H1 (cell line): ENCODE measurements at regions not wholly inside any gene's neighbourhood (a gene's known extent, or its start where the extent isn't known, plus 50 kb on each side); places are given as distances from the start of the nearest gene placed in this dataset.

Source experiments
- CTCF ChIA-PET: fragments of 300-600 bp; sonication (Branson Sonifier 250); formaldehyde crosslinking; loops from one replicate; lab custom pipeline; 2021; ENCODE audit not compliant: partially characterized antibody; lab: Charles Lee
- POLR2A ChIA-PET: fragments of 300-600 bp; sonication (Branson Sonifier 250); formaldehyde crosslinking; loops from one replicate; lab custom pipeline; 2021; ENCODE audit warnings: inconsistent platforms; ENCODE audit not compliant: partially characterized antibody; lab: Charles Lee
- DNase-seq, 2 experiments: peaks; one replicate each; pipeline versions ENCODE4 v3.0.0 to v3.0.0-alpha.2; 2010 to 2022; ENCODE audit warnings: low spot score in 2 of 2, low read depth in 1 of 2, mixed read lengths in 1 of 2
- FAIRE-seq: peaks from 2 replicates; lab custom pipeline; 2011; peaks lifted over from hg19 to GRCh38; lab: Jason Lieb, UNC
- H2AFZ ChIP-seq: 2 replicates; pipeline ENCODE4 v1.8.1; 2012; ENCODE audit warnings: low read length, inconsistent platforms
- H2AK5ac ChIP-seq: 2 replicates; pipeline ENCODE4 v1.6.1; 2013; ENCODE audit warnings: low read depth, low read length
- H2BK120ac ChIP-seq: replicated peaks from 2 replicates; pipeline ENCODE3; 2013; ENCODE audit warnings: low read depth, low read length, inconsistent platforms
- H2BK12ac ChIP-seq: 2 replicates; pipeline ENCODE4 v1.6.1; 2013; ENCODE audit warnings: low read depth, low read length
- H2BK15ac ChIP-seq: 2 replicates; pipeline ENCODE4 v1.6.1; 2013; ENCODE audit warnings: low read length
- H2BK20ac ChIP-seq: 2 replicates; pipeline ENCODE4 v1.6.1; 2013; ENCODE audit warnings: low read length
- H2BK5ac ChIP-seq: 2 replicates; pipeline ENCODE4 v1.6.1; 2013; ENCODE audit warnings: low read depth, low read length
- H3K14ac ChIP-seq: 2 replicates; pipeline ENCODE4 v1.6.1; 2013; ENCODE audit warnings: inconsistent platforms; ENCODE audit not compliant: insufficient read length
- H3K18ac ChIP-seq: 2 replicates; pipeline ENCODE4 v1.6.1; 2013; ENCODE audit warnings: low read length; ENCODE audit errors: extremely low read depth
- H3K23ac ChIP-seq: 2 replicates; pipeline ENCODE4 v1.6.1; 2013; ENCODE audit warnings: inconsistent platforms; ENCODE audit not compliant: insufficient read length
- H3K23me2 ChIP-seq: 2 replicates; pipeline ENCODE4 v1.6.1; 2013; ENCODE audit warnings: low read depth, low read length
- H3K27ac ChIP-seq: 2 replicates; pipeline ENCODE4 v1.6.1; 2011; ENCODE audit warnings: low read depth, low read length, inconsistent platforms
- H3K27me3 ChIP-seq, 4 experiments: replicated peaks in 1 of 4; 1 replicate in 1 of 4; 2 replicates in 3 of 4; pipeline versions ENCODE4 v1.6.1 to v1.8.1; 2011 to 2013; ENCODE audit warnings: low read length in 3 of 4, mild to moderate bottlenecking in 3 of 4, inconsistent platforms in 2 of 4, mixed read lengths in 2 of 4, moderate library complexity in 1 of 4; ENCODE audit not compliant: control insufficient read depth in 3 of 4, insufficient read depth in 3 of 4; ENCODE audit errors: extremely low read depth in 1 of 4
- H3K36me3 ChIP-seq, 4 experiments: 2 replicates each; pipeline versions ENCODE4 v1.6.1 to v1.8.1; 2011 to 2013; ENCODE audit warnings: mild to moderate bottlenecking in 4 of 4, low read length in 3 of 4, moderate library complexity in 2 of 4, control low read depth in 1 of 4, inconsistent platforms in 1 of 4; ENCODE audit not compliant: insufficient read depth in 4 of 4, control insufficient read depth in 2 of 4
- H3K4ac ChIP-seq: replicated peaks from 2 replicates; pipeline ENCODE3; 2013; ENCODE audit warnings: low read length, low read depth, mixed read lengths, inconsistent platforms; ENCODE audit not compliant: insufficient read length
- H3K4me1 ChIP-seq, 4 experiments: replicated peaks in 1 of 4; 1 replicate in 1 of 4; 2 replicates in 3 of 4; pipeline versions ENCODE4 v1.6.1 to v1.8.1; 2011 to 2013; ENCODE audit warnings: low read length in 3 of 4, inconsistent platforms in 2 of 4, mixed read lengths in 1 of 4; ENCODE audit not compliant: insufficient read depth in 4 of 4, control insufficient read depth in 3 of 4
- H3K4me2 ChIP-seq, 2 experiments: 2 replicates each; pipeline versions ENCODE4 v1.6.1 to v1.8.1; 2011 to 2013; ENCODE audit warnings: low read depth in 2 of 2, low read length in 2 of 2, control low read depth in 1 of 2, inconsistent platforms in 1 of 2, mild to moderate bottlenecking in 1 of 2; ENCODE audit not compliant: insufficient read depth in 1 of 2
- H3K4me3 ChIP-seq, 4 experiments: fragments of 200-600, 300-600 bp in 1 of 4; sonication (generic), shearing (Covaris generic), sonication (Bioruptor Twin) in 1 of 4; 2 replicates each; pipeline versions ENCODE4 v1.5.1 to v1.8.1; 2011 to 2016; ENCODE audit warnings: low read length in 4 of 4, low read depth in 3 of 4, control low read depth in 2 of 4, inconsistent platforms in 2 of 4, mild to moderate bottlenecking in 2 of 4, mixed read lengths in 1 of 4, moderate library complexity in 1 of 4; ENCODE audit not compliant: insufficient read depth in 2 of 4; ENCODE audit errors: extremely low read depth in 1 of 4
- H3K56ac ChIP-seq: replicated peaks from 2 replicates; pipeline ENCODE3; 2013; ENCODE audit warnings: low read depth, mild to moderate bottlenecking, mixed read lengths, low read length, inconsistent platforms; ENCODE audit not compliant: insufficient read length
- H3K79me1 ChIP-seq: 2 replicates; pipeline ENCODE4 v1.6.1; 2013; ENCODE audit warnings: low read depth, low read length, control low read depth
- H3K79me2 ChIP-seq, 2 experiments: 2 replicates each; pipeline versions ENCODE4 v1.6.1 to v1.8.1; 2012 to 2013; ENCODE audit warnings: low read length in 2 of 2, mild to moderate bottlenecking in 2 of 2, inconsistent platforms in 1 of 2; ENCODE audit not compliant: insufficient read depth in 2 of 2, control insufficient read depth in 1 of 2
- H3K9ac ChIP-seq, 4 experiments: replicated peaks in 1 of 4; 1 replicate in 1 of 4; 2 replicates in 3 of 4; pipeline versions ENCODE4 v1.6.1 to v1.8.1; 2011 to 2013; ENCODE audit warnings: low read depth in 3 of 4, low read length in 3 of 4, control low read depth in 2 of 4, mild to moderate bottlenecking in 2 of 4, moderate library complexity in 2 of 4, inconsistent platforms in 1 of 4; ENCODE audit errors: extremely low read depth in 1 of 4
- H3K9me3 ChIP-seq, 2 experiments: 2 replicates each; pipeline versions ENCODE4 v1.6.1 to v1.8.1; 2012 to 2013; ENCODE audit warnings: mild to moderate bottlenecking in 2 of 2, moderate library complexity in 2 of 2, control low read depth in 1 of 2, inconsistent platforms in 1 of 2, low read depth in 1 of 2, low read length in 1 of 2, mixed read lengths in 1 of 2; ENCODE audit not compliant: insufficient read depth in 2 of 2
- H4K20me1 ChIP-seq, 2 experiments: replicated peaks in 1 of 2; 2 replicates each; pipeline versions ENCODE3 to v1.8.1; 2011 to 2013; ENCODE audit warnings: inconsistent platforms in 2 of 2, low read length in 2 of 2, mild to moderate bottlenecking in 1 of 2; ENCODE audit not compliant: insufficient read depth in 2 of 2, control insufficient read depth in 1 of 2
- H4K5ac ChIP-seq: 2 replicates; pipeline ENCODE4 v1.6.1; 2013; ENCODE audit warnings: low read length, low read depth, mixed read lengths, inconsistent platforms; ENCODE audit not compliant: insufficient read length
- H4K8ac ChIP-seq: 2 replicates; pipeline ENCODE4 v1.8.0; 2013; ENCODE audit warnings: mild to moderate bottlenecking, moderate library complexity, low read length, inconsistent platforms; ENCODE audit not compliant: insufficient read depth; ENCODE audit errors: extremely low read depth
- H4K91ac ChIP-seq: replicated peaks from 2 replicates; pipeline ENCODE3; 2013; ENCODE audit warnings: low read length, mixed read lengths, inconsistent platforms; ENCODE audit not compliant: insufficient read length
- BCL11A ChIP-seq, 2 experiments: IDR thresholded peaks; one replicate each; pipeline ENCODE4 v1.6.1; 2011; ENCODE audit warnings: low read depth in 2 of 2, low read length in 2 of 2, mild to moderate bottlenecking in 2 of 2
- CBX5 ChIP-seq: fragments of 300-800, 300-1000 bp; sonication (generic); IDR thresholded peaks from 2 replicates; pipeline ENCODE4 v1.7.1; 2016; ENCODE audit warnings: antibody characterized with exemption, low read length, low read depth
- CREB1 ChIP-seq: IDR thresholded peaks from 2 replicates; pipeline ENCODE4 v1.6.1; 2012; ENCODE audit warnings: inconsistent platforms
- CTBP2 ChIP-seq: IDR thresholded peaks from 2 replicates; pipeline ENCODE4 v1.7.0; 2011; ENCODE audit warnings: borderline replicate concordance, mild to moderate bottlenecking, moderate library complexity, mixed read lengths, low read length; ENCODE audit not compliant: insufficient read depth, insufficient read length
- EP300 ChIP-seq, 2 experiments: IDR thresholded peaks; 1 replicate in 1 of 2; 2 replicates in 1 of 2; pipeline ENCODE4 v1.6.1; 2011 to 2012; ENCODE audit warnings: low read depth in 2 of 2, low read length in 2 of 2, mild to moderate bottlenecking in 2 of 2, borderline replicate concordance in 1 of 2, inconsistent platforms in 1 of 2, moderate library complexity in 1 of 2
- EZH2 ChIP-seq: fragments of 200-600 bp; sonication (generic); IDR thresholded peaks from 2 replicates; pipeline ENCODE4 v1.7.1; 2012; ENCODE audit warnings: low read depth, mild to moderate bottlenecking, moderate library complexity, low read length, inconsistent platforms; ENCODE audit not compliant: severe bottlenecking
- GABPA ChIP-seq: IDR thresholded peaks from 2 replicates; pipeline ENCODE4 v1.6.1; 2011; ENCODE audit warnings: mild to moderate bottlenecking, low read length, moderate library complexity, borderline replicate concordance; ENCODE audit not compliant: insufficient read depth
- KDM1A ChIP-seq: fragments of 200-600, 300-600 bp; sonication (generic); IDR thresholded peaks from 2 replicates; pipeline ENCODE4 v1.7.1; 2016; ENCODE audit warnings: mild to moderate bottlenecking, low read length, borderline replicate concordance
- NRF1 ChIP-seq: IDR thresholded peaks from 2 replicates; pipeline ENCODE4 v1.6.1; 2011; ENCODE audit warnings: mild to moderate bottlenecking, low read depth, low read length, improper control_type of control experiment
- RNF2 ChIP-seq: fragments of 200-900, 300-1000 bp; sonication (generic); IDR thresholded peaks from 2 replicates; pipeline ENCODE4 v1.7.1; 2016; ENCODE audit warnings: borderline replicate concordance, low read depth, mild to moderate bottlenecking, antibody characterized with exemption, low read length; ENCODE audit not compliant: poor library complexity, severe bottlenecking; ENCODE audit errors: missing control alignments
- RXRA ChIP-seq: IDR thresholded peaks from 2 replicates; pipeline ENCODE4 v1.6.1; 2011; ENCODE audit warnings: low read depth, mild to moderate bottlenecking, low read length, moderate library complexity; ENCODE audit not compliant: insufficient read depth
- SUZ12 ChIP-seq: fragments of 200-600 bp; sonication (generic); IDR thresholded peaks from 2 replicates; pipeline ENCODE4 v1.6.1; 2012; ENCODE audit warnings: mild to moderate bottlenecking, inconsistent platforms, low read length, moderate library complexity, mixed read lengths
- TCF12 ChIP-seq: IDR thresholded peaks from 2 replicates; pipeline ENCODE4 v1.6.1; 2011; ENCODE audit warnings: low read depth, mild to moderate bottlenecking, low read length
- YY1 ChIP-seq: IDR thresholded peaks from 2 replicates; pipeline ENCODE4 v1.6.1; 2011; ENCODE audit warnings: low read depth, mild to moderate bottlenecking, low read length
- WGBS, 2 experiments: shearing (Covaris generic) in 1 of 2; methylation state at CpG; one replicate each; pipeline versions ENCODE4 v1.1.6 to v1.1.7; 2013 to 2015; ENCODE audit warnings: low lambda C conversion rate in 2 of 2, mixed read lengths in 2 of 2, inconsistent platforms in 1 of 2, low coverage in 1 of 2, missing lambda C conversion rate in 1 of 2; ENCODE audit not compliant: insufficient replicate concordance in 2 of 2, insufficient coverage in 1 of 2, insufficient read length in 1 of 2; ENCODE audit errors: extremely low coverage in 1 of 2, missing lambda C conversion rate in 1 of 2; 5-methylcytosine and 5-hydroxymethylcytosine counted together

DNA sequence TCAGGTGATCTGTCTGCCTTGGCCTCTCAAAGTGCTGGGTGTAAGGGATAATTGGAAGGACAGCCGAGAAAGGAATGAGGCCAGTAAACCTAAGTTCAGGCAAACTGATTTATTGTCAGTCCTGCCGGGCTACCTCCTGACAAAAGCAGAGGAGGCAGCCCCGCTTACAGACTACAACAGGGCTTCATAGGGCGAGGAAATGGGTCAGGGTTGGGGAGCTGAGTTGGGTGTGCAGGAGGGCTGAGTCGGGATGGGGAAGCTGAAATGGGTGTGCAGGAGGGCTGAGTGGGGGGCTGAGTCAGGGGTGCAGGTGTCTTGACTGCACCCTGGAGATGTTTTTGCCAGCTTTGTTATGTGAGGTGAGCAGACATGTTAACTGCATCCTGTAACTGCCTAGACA lies 210.2 kb downstream of the SLITRK6 start:
- FAIRE-seq, result no peak
- TF ChIP-seq CTBP2 (no peak), TCF12 (no peak), EP300 (IDR thresholded peaks at IDR 0.05; ENCODE audit: borderline replicate concordance in 1 of 2, low read depth in 2 of 2, low read length in 2 of 2) (no peak), GABPA (no peak), EZH2 (no peak), RNF2 (no peak), NRF1 (no peak), BCL11A (IDR thresholded peaks at IDR 0.05; ENCODE audit: low read depth in 2 of 2, low read length in 2 of 2) (no peak), YY1 (no peak), CBX5 (no peak), KDM1A (no peak), SUZ12 (no peak), RXRA (no peak), CREB1 (no peak)

More for the DNA sequence above, 210.2 kb downstream of the SLITRK6 start:
- Histone ChIP-seq H4K20me1 (no peaks in the 10 kb centered on the region), H3K14ac (no peak overlapping the region), H3K79me2 (no peaks in the 10 kb centered on the region), H2AK5ac (no peak overlapping the region), H2BK12ac (no peak overlapping the region), H3K56ac (no peak overlapping the region), H4K8ac (no peak overlapping the region; the same call in 1 of the 2 replicates), H2BK120ac (no peak overlapping the region), H3K23me2 (no peaks in the 10 kb centered on the region), H3K9ac (no peak overlapping the region), H2BK5ac (no peak overlapping the region), H3K9me3 (no peaks in the 10 kb centered on the region), H3K23ac (no peak overlapping the region), H2BK15ac (no peak overlapping the region; the same call in 1 of the 2 replicates), H2BK20ac (no peak overlapping the region), H3K27me3 (no peaks in the 10 kb centered on the region), H4K91ac (no peak overlapping the region), H3K36me3 (no peaks in the 10 kb centered on the region), H3K79me1 (no peaks in the 10 kb centered on the region), H3K18ac (no peak overlapping the region; the same call in 1 of the 2 replicates), H3K4ac (no peak overlapping the region), H4K5ac (no peak overlapping the region), H3K4me1 (peaks cover 0 to 5% (median 2%) of the 10 kb centered on the region in 4 experiments; a peak in 3 of 7 replicates), H3K4me2 (no peak overlapping the region), H3K4me3 (no peak overlapping the region), H2AFZ (no peak overlapping the region), H3K27ac (no peak overlapping the region)
- 90% methylated on average over 5 of the region's 5 CpGs; no CpG with 5 or more reads in 1 of the 2 experiments for WGBS, 2 experiments
- ChIA-PET POLR2A (no interaction called here), CTCF (interaction anchor here (0.9 kb wide), 1 partner anchor 197 kb away, joined by 3 read pairs; no protein-coding TSS in a partner anchor)
- DNase-seq, result no peak
